ENCODE measurements at regions not wholly inside any gene's neighbourhood (a gene's known extent, or its start where the extent isn't known, plus 50 kb on each side); places are given as distances from the start of the nearest gene placed in this dataset.

- DNase-seq (ENCODE audit: low read depth in 1 of 2, low spot score in 1 of 2), result no peak
- Histone ChIP-seq H3K9me3 (no peaks in the 10 kb centered on the region), H3K4me1 (no peaks in the 10 kb centered on the region), H3K27ac (no peak overlapping the region), H3K4me2 (no peak overlapping the region), H3K4me3 (no peak overlapping the region)
- FAIRE-seq, result no peak
- TF ChIP-seq RCOR1 (IDR thresholded peaks at IDR 0.05; ENCODE audit: low read depth, low read length) (no peak), HEYL (CRISPR knock-in tag; IDR thresholded peaks at IDR 0.05) (no peak), GATA3 (IDR thresholded peaks at IDR 0.05; ENCODE audit: borderline replicate concordance) (no peak), ZC3H11A (IDR thresholded peaks at IDR 0.05) (no peak), NR3C1 (IDR thresholded peaks at IDR 0.05) (no peak), USF2 (IDR thresholded peaks at IDR 0.05) (no peak), CBX8 (IDR thresholded peaks at IDR 0.05) (no peak), FOXS1 (CRISPR knock-in tag; IDR thresholded peaks at IDR 0.05) (no peak), MAFK (IDR thresholded peaks at IDR 0.05; ENCODE audit: partially characterized antibody) (no peak), POLR2A (IDR thresholded peaks at IDR 0.05; ENCODE audit: low read length) (no peak), RARB (CRISPR knock-in tag; IDR thresholded peaks at IDR 0.05) (no peak), JUNB (IDR thresholded peaks at IDR 0.05) (no peak), RAD21 (conservative IDR thresholded peaks at IDR 0.05 in 1 of 2, IDR thresholded peaks at IDR 0.05 in 1 of 2) (no peak), ZFP36 (IDR thresholded peaks at IDR 0.05; ENCODE audit: borderline replicate concordance, partially characterized antibody) (no peak), SREBF2 (IDR thresholded peaks at IDR 0.05) (no peak)
- ATAC-seq, result no peak
- WGBS (ENCODE audit: missing lambda C conversion rate), result 11% methylated on average over 2 of the region's 2 CpGs
- POLR2A ChIA-PET, result no interaction called here
- CTCF ChIA-PET, result no interaction called here
Observed at GRCh38 chr6:80550281-80550680, 443.8 kb downstream of the BCKDHB start.

- Histone ChIP-seq H3K4me3 (no peak overlapping the region), H3K4me1 (no peaks in the 10 kb centered on the region), H3K27ac (no peak overlapping the region), H3K4me2 (no peak overlapping the region), H3K9me3 (no peaks in the 10 kb centered on the region)
- WGBS (ENCODE audit: missing lambda C conversion rate), result 90% methylated on average over 6 of the region's 6 CpGs
- ChIA-PET CTCF (no interaction called here), POLR2A (no interaction called here)
- FAIRE-seq, result no peak
- TF ChIP-seq HOXA7 (CRISPR knock-in tag; IDR thresholded peaks at IDR 0.05), result no peak
- TF ChIP-seq BHLHE40 (IDR thresholded peaks at IDR 0.05; ENCODE audit: low read depth, low read length), result no peak
- TF ChIP-seq MAFK (IDR thresholded peaks at IDR 0.05; ENCODE audit: partially characterized antibody), result no peak
- no peak for TF ChIP-seq ZSCAN20 (CRISPR knock-in tag; IDR thresholded peaks at IDR 0.05)
- TF ChIP-seq HMGXB4 (CRISPR knock-in tag; IDR thresholded peaks at IDR 0.05; ENCODE audit: borderline replicate concordance), result no peak
- TF ChIP-seq EHMT2 (IDR thresholded peaks at IDR 0.05; ENCODE audit: low read depth), result no peak
- no peak for TF ChIP-seq JUN (IDR thresholded peaks at IDR 0.05)
- no peak for TF ChIP-seq CEBPB (IDR thresholded peaks at IDR 0.05)
- no peak for TF ChIP-seq CHD2 (IDR thresholded peaks at IDR 0.05; ENCODE audit: low read length, partially characterized antibody)
- TF ChIP-seq CHD4 (IDR thresholded peaks at IDR 0.05; ENCODE audit: borderline replicate concordance), result no peak
- no peak for TF ChIP-seq FOSB (CRISPR knock-in tag; IDR thresholded peaks at IDR 0.05)
- no peak for TF ChIP-seq HOXB5 (CRISPR knock-in tag; IDR thresholded peaks at IDR 0.05)
- TF ChIP-seq EP300 (IDR thresholded peaks at IDR 0.05), result no peak
- no peak for TF ChIP-seq CBX2 (IDR thresholded peaks at IDR 0.05; ENCODE audit: borderline replicate concordance, low read depth)
- TF ChIP-seq PBX3 (IDR thresholded peaks at IDR 0.05), result no peak
- no peak for TF ChIP-seq ZC3H11A (IDR thresholded peaks at IDR 0.05)
- no peak for TF ChIP-seq NFE2L2 (conservative IDR thresholded peaks at IDR 0.05; ENCODE audit: low read length)
- no peak for DNase-seq (ENCODE audit: low read depth in 1 of 2, low spot score in 1 of 2)
- no peak for ATAC-seq
Observed at GRCh38 chr6:80548532-80548931, 442.1 kb downstream of the BCKDHB start.
